SU-DHL-6 (cell line): ENCODE measurements at regions not wholly inside any gene's neighbourhood (a gene's known extent, or its start where the extent isn't known, plus 50 kb on each side); places are given as distances from the start of the nearest gene placed in this dataset.

Source experiments
- H2AFZ ChIP-seq: fragments of 200-600 bp; sonication (generic); 2 replicates; pipeline ENCODE4 v1.6.1; 2014; ENCODE audit warnings: low read depth, mild to moderate bottlenecking, moderate library complexity, mixed read lengths, antibody characterized with exemption, low read length; ENCODE audit not compliant: severe bottlenecking
- H3F3A ChIP-seq: fragments of 200-600 bp; shearing (Covaris generic); 2 replicates; pipeline ENCODE4 v1.6.0; 2016; ENCODE audit warnings: antibody characterized with exemption, mild to moderate bottlenecking; ENCODE audit not compliant: insufficient read depth
- H3K27ac ChIP-seq: fragments of 200-600 bp; sonication (generic); 2 replicates; pipeline ENCODE4 v1.5.1; 2016; ENCODE audit warnings: low read depth, mild to moderate bottlenecking, low read length, moderate library complexity, mixed read lengths
- H3K27me3 ChIP-seq: fragments of 200-600 bp; sonication (generic), shearing (Covaris generic); 2 replicates; pipeline ENCODE4 v1.6.0; 2014; ENCODE audit warnings: mild to moderate bottlenecking, low read length
- H3K36me3 ChIP-seq: fragments of 200-600 bp; sonication (generic); 2 replicates; pipeline ENCODE4 v1.6.1; 2014; ENCODE audit warnings: mild to moderate bottlenecking, low read length, mixed read lengths
- H3K4me2 ChIP-seq: fragments of 300-600, 200-600 bp; shearing (Covaris generic), sonication (generic); 2 replicates; pipeline ENCODE4 v1.6.0; 2014; ENCODE audit warnings: low read length, low read depth, mild to moderate bottlenecking; ENCODE audit not compliant: poor library complexity, severe bottlenecking
- H3K4me3 ChIP-seq: fragments of 200-600 bp; sonication (generic); 2 replicates; pipeline ENCODE4 v1.5.1; 2014; ENCODE audit warnings: antibody characterized with exemption, low read length, mild to moderate bottlenecking, mixed read lengths; ENCODE audit not compliant: insufficient read depth, poor library complexity, severe bottlenecking
- H3K79me2 ChIP-seq: fragments of 200-600 bp; sonication (generic); 2 replicates; pipeline ENCODE4 v1.6.1; 2014; ENCODE audit warnings: mild to moderate bottlenecking, low read length, moderate library complexity; ENCODE audit not compliant: insufficient read depth
- H3K9ac ChIP-seq: fragments of 200-600 bp; sonication (generic); 2 replicates; pipeline ENCODE4 v1.7.0; 2014; ENCODE audit warnings: mild to moderate bottlenecking, low read length
- H3K9me2 ChIP-seq: fragments of 200-600 bp; sonication (generic); replicated peaks from 2 replicates; pipeline ENCODE4 v1.6.1; 2014; ENCODE audit warnings: low read length; ENCODE audit not compliant: insufficient read depth
- H3K9me3 ChIP-seq: fragments of 200-600 bp; sonication (generic); 2 replicates; pipeline ENCODE4 v1.6.1; 2014; ENCODE audit warnings: low read length, mixed read lengths; ENCODE audit not compliant: insufficient read depth
- H4K20me1 ChIP-seq: fragments of 200-600 bp; sonication (generic); 2 replicates; pipeline ENCODE4 v1.6.1; 2014; ENCODE audit warnings: low read depth, mild to moderate bottlenecking, antibody characterized with exemption, low read length, moderate library complexity, mixed read lengths
- EZH2phosphoT487 ChIP-seq: fragments of 200-600 bp; sonication (generic), shearing (Covaris generic); conservative IDR thresholded peaks from 2 replicates; pipeline ENCODE4 v1.6.1; 2018; ENCODE audit warnings: mild to moderate bottlenecking, antibody characterized with exemption, low read length, moderate library complexity, mixed read lengths
- TF ChIP-seq, protein P1 (sequence below): fragments of 200-600 bp; sonication (generic); IDR thresholded peaks from one replicate; pipeline ENCODE4 v1.5.1; 2017; ENCODE audit warnings: antibody characterized with exemption, mild to moderate bottlenecking, low read length, moderate library complexity; ENCODE audit not compliant: insufficient read depth, poor library complexity, severe bottlenecking

DNA sequence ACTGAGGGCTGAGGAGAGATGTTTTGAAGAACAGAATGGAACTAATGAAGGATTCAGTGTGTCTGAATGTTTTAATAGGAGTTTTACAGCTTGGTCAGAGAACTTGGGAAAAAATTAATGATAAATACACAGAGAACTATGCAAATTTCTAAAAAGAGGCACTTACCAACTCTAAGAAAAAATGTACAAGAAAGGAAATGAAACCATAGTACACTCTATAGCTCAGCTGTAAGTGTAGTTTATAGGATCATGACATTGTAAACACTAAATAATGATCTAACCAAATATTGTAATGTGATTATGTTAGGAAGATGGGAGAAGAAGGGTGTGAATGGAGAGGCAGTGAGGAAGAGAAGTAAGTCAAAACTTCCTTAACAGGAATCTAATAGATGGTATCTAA, 205.2 kb downstream of the SEC61B start:
- no peaks in the 10 kb centered on the region for H3K36me3 ChIP-seq
- H3K9me3 ChIP-seq: no peaks in the 10 kb centered on the region
- no peak overlapping the region for H3K4me3 ChIP-seq
- H3K27ac ChIP-seq: no peak overlapping the region
- no peaks in the 10 kb centered on the region for H4K20me1 ChIP-seq
- no peaks in the 10 kb centered on the region for H3K9me2 ChIP-seq
- no peaks in the 10 kb centered on the region for H3K27me3 ChIP-seq
- H3K9ac ChIP-seq: no peak overlapping the region
- H2AFZ ChIP-seq: no peak overlapping the region
- no peak for TF ChIP-seq EZH2phosphoT487
- H3F3A ChIP-seq: no peaks in the 10 kb centered on the region
- no peak overlapping the region for H3K4me2 ChIP-seq
- H3K79me2 ChIP-seq: no peaks in the 10 kb centered on the region

DNA sequence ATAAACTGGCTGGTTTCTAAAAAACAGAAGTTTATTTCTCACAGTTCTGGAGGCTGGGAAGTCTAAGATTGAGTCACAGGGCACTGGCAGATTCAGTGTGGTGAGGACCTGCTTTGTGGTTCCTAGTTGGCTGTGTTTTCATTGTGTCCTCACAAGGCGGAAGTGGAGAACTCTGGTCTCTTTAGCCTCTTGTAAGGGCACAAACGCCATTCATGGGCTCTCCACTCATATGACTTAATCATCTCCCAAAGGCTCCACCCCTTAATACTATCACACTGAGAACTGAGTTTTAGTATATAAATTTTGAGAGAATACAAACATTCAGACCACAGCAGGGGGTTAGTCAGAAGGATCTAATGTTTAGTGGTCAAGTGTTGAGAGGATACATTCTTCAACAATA, 208.2 kb downstream of the SEC61B start:
- Histone ChIP-seq H3K4me3 (no peak overlapping the region), H3K9ac (no peak overlapping the region), H3K36me3 (no peaks in the 10 kb centered on the region), H3K4me2 (no peak overlapping the region), H2AFZ (no peak overlapping the region), H3K9me3 (no peaks in the 10 kb centered on the region), H3K79me2 (no peaks in the 10 kb centered on the region), H3K9me2 (no peaks in the 10 kb centered on the region), H3K27ac (no peak overlapping the region), H3F3A (no peaks in the 10 kb centered on the region), H3K27me3 (no peaks in the 10 kb centered on the region), H4K20me1 (no peaks in the 10 kb centered on the region)
- TF ChIP-seq EZH2phosphoT487: no peak
- TF ChIP-seq, protein P1, sequence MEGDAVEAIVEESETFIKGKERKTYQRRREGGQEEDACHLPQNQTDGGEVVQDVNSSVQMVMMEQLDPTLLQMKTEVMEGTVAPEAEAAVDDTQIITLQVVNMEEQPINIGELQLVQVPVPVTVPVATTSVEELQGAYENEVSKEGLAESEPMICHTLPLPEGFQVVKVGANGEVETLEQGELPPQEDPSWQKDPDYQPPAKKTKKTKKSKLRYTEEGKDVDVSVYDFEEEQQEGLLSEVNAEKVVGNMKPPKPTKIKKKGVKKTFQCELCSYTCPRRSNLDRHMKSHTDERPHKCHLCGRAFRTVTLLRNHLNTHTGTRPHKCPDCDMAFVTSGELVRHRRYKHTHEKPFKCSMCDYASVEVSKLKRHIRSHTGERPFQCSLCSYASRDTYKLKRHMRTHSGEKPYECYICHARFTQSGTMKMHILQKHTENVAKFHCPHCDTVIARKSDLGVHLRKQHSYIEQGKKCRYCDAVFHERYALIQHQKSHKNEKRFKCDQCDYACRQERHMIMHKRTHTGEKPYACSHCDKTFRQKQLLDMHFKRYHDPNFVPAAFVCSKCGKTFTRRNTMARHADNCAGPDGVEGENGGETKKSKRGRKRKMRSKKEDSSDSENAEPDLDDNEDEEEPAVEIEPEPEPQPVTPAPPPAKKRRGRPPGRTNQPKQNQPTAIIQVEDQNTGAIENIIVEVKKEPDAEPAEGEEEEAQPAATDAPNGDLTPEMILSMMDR: no peak

DNA sequence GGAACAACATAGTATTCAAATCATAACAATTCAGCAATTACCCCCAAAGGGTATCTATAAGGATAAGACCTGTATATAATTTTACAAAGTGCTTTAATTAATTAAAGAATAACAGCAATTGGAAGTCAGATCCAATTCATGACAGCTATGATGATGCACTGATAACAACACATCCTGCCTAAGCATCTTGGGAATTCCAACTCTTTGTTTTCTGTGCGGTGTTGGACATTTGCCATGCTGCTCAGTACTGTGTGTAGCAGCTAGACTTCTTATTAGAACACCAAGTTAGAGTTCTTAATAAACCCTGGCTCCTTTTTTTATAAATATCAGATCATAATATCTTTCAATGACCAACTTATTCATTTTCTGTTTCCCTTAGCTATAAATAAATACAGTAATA, 209.0 kb downstream of the SEC61B start:
- no peak overlapping the region for H3K9ac ChIP-seq
- H3K36me3 ChIP-seq: no peaks in the 10 kb centered on the region
- no peak overlapping the region for H3K4me2 ChIP-seq
- H3K27me3 ChIP-seq: no peaks in the 10 kb centered on the region
- no peak overlapping the region for H2AFZ ChIP-seq
- no peaks in the 10 kb centered on the region for H3F3A ChIP-seq
- TF ChIP-seq, protein P1: no peak
- TF ChIP-seq EZH2phosphoT487: no peak
- H4K20me1 ChIP-seq: no peaks in the 10 kb centered on the region
- no peaks in the 10 kb centered on the region for H3K79me2 ChIP-seq
- H3K27ac ChIP-seq: no peak overlapping the region
- H3K9me2 ChIP-seq: no peaks in the 10 kb centered on the region
- H3K9me3 ChIP-seq: no peaks in the 10 kb centered on the region
- H3K4me3 ChIP-seq: no peak overlapping the region

DNA sequence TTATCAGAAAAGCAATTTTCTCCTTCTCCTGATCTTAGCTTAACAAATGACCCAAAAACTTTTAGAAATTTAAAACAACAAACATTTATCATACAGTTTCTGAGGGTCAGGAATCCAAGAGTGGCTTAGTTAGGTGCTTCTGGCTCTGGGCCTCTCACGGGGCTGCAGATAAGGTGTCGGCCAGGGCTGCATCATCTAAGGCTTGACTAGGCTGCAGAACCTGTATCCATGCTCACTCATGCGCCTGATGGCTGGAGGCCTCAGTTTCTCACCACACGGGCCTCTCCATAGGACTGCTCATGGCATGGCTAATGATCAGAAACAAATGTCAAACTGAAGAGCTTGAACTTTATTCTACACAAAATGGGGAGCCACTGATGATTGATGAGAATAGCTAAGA, 210.0 kb downstream of the SEC61B start:
- H3K9me2 ChIP-seq: no peaks in the 10 kb centered on the region
- H3K36me3 ChIP-seq: no peaks in the 10 kb centered on the region
- no peak overlapping the region for H2AFZ ChIP-seq
- no peak overlapping the region for H3K9ac ChIP-seq
- H3K79me2 ChIP-seq: no peaks in the 10 kb centered on the region
- H3K4me3 ChIP-seq: no peak overlapping the region
- H3K27ac ChIP-seq: no peak overlapping the region
- H3K27me3 ChIP-seq: no peaks in the 10 kb centered on the region
- no peak for TF ChIP-seq EZH2phosphoT487
- TF ChIP-seq, protein P1: no peak
- no peak overlapping the region for H3K4me2 ChIP-seq
- H3K9me3 ChIP-seq: no peaks in the 10 kb centered on the region
- no peaks in the 10 kb centered on the region for H3F3A ChIP-seq
- no peaks in the 10 kb centered on the region for H4K20me1 ChIP-seq
